GM23338 (cell line): ENCODE measurements at regions not wholly inside any gene's neighbourhood (a gene's known extent, or its start where the extent isn't known, plus 50 kb on each side); places are given as distances from the start of the nearest gene placed in this dataset.

Experiments used
- ATAC-seq: fragments of 200-7000 bp; cut with Tn5 transposase; 3 replicates; pipeline ENCODE4 v1.9.1; 2020
- DNase-seq: peaks from one replicate; pipeline ENCODE4 v3.0.0-alpha.2; 2015; ENCODE audit warnings: low spot score
- H2AFZ ChIP-seq: fragments of 200-600 bp; sonication (generic); 2 replicates; pipeline ENCODE4 v1.8.0; 2016; ENCODE audit warnings: antibody characterized with exemption, mild to moderate bottlenecking, moderate library complexity
- H3F3A ChIP-seq: fragments of 200-600 bp; sonication (generic); replicated peaks from 2 replicates; pipeline ENCODE4 v1.8.0; 2017; ENCODE audit warnings: antibody characterized with exemption, mixed run types, low read depth
- H3K27ac ChIP-seq: fragments of 200-600 bp; sonication (generic); 2 replicates; pipeline ENCODE4 v1.6.1; 2016; ENCODE audit warnings: low read depth
- H3K27me3 ChIP-seq: fragments of 200-600 bp; sonication (generic); 2 replicates; pipeline ENCODE4 v1.8.0; 2016; ENCODE audit warnings: mild to moderate bottlenecking, mixed run types, moderate library complexity; ENCODE audit not compliant: insufficient read depth
- H3K36me3 ChIP-seq: fragments of 200-600 bp; sonication (generic); 2 replicates; pipeline ENCODE4 v1.8.0; 2016; ENCODE audit warnings: mild to moderate bottlenecking; ENCODE audit not compliant: insufficient read depth
- H3K4me1 ChIP-seq: fragments of 200-600 bp; sonication (generic); 2 replicates; pipeline ENCODE4 v1.8.0; 2016; ENCODE audit warnings: mild to moderate bottlenecking, moderate library complexity; ENCODE audit not compliant: insufficient read depth
- H3K4me2 ChIP-seq: fragments of 200-600 bp; sonication (generic); 2 replicates; pipeline ENCODE4 v1.7.1; 2017; ENCODE audit warnings: mixed run types
- H3K4me3 ChIP-seq: fragments of 200-600 bp; sonication (generic); 2 replicates; pipeline ENCODE4 v1.6.1; 2016; ENCODE audit warnings: mixed run types
- H3K79me2 ChIP-seq: fragments of 200-600 bp; sonication (generic); replicated peaks from 2 replicates; pipeline ENCODE4 v1.8.0; 2017; ENCODE audit warnings: mild to moderate bottlenecking; ENCODE audit not compliant: insufficient read depth
- H3K9me2 ChIP-seq: fragments of 200-600 bp; sonication (generic); 2 replicates; pipeline ENCODE4 v1.8.0; 2017; ENCODE audit not compliant: insufficient read depth
- H4K20me1 ChIP-seq: fragments of 200-600 bp; sonication (generic); replicated peaks from 2 replicates; pipeline ENCODE4 v1.8.0; 2017; ENCODE audit warnings: mild to moderate bottlenecking; ENCODE audit not compliant: insufficient read depth
- H3K27ac Mint-ChIP-seq: 2 replicates; pipeline ENCODE4 v1.8.0; 2020; ENCODE audit warnings: inconsistent platforms, mild to moderate bottlenecking, moderate library complexity, mixed read lengths
- H3K27me3 Mint-ChIP-seq: 3 replicates; pipeline ENCODE4 v1.8.0; 2022; ENCODE audit warnings: low read depth, mild to moderate bottlenecking, moderate library complexity, mixed read lengths, inconsistent platforms; ENCODE audit not compliant: insufficient read depth, poor library complexity
- H3K36me3 Mint-ChIP-seq: 3 replicates; pipeline ENCODE4 v1.8.0; 2021; ENCODE audit warnings: low read depth, mild to moderate bottlenecking, inconsistent platforms, moderate library complexity, mixed read lengths
- H3K4me1 Mint-ChIP-seq: 3 replicates; pipeline ENCODE4 v1.8.0; 2020; ENCODE audit warnings: mild to moderate bottlenecking, inconsistent platforms, mixed read lengths
- H3K4me3 Mint-ChIP-seq: 3 replicates; pipeline ENCODE4 v1.8.0; 2021; ENCODE audit warnings: moderate library complexity, mild to moderate bottlenecking, inconsistent platforms, mixed read lengths
- H3K9me3 Mint-ChIP-seq: 3 replicates; pipeline ENCODE4 v1.8.0; 2020; ENCODE audit warnings: moderate library complexity, mild to moderate bottlenecking, inconsistent platforms, mixed read lengths
- CREB1 ChIP-seq: fragments of 250-450 bp; sonication (Bioruptor Pico); IDR thresholded peaks from 2 replicates; pipeline ENCODE4 v1.5.0; 2020; ENCODE audit warnings: low read depth, mild to moderate bottlenecking, moderate library complexity
- ETS1 ChIP-seq: IDR thresholded peaks from 2 replicates; pipeline ENCODE4 v1.6.1; 2016; ENCODE audit warnings: antibody characterized with exemption
- EZH2 ChIP-seq: fragments of 200-600 bp; sonication (generic); IDR thresholded peaks from one replicate; pipeline ENCODE4 v1.8.0; 2017; ENCODE audit warnings: antibody characterized with exemption, mild to moderate bottlenecking, low read depth; ENCODE audit not compliant: unreplicated experiment
- EZH2phosphoT487 ChIP-seq: fragments of 200-600 bp; sonication (generic); IDR thresholded peaks from one replicate; pipeline ENCODE4 v1.8.1; 2018; ENCODE audit warnings: antibody characterized with exemption; ENCODE audit not compliant: unreplicated experiment
- JUNB ChIP-seq: IDR thresholded peaks from one replicate; pipeline ENCODE4 v1.6.1; 2016; ENCODE audit warnings: antibody characterized with exemption; ENCODE audit not compliant: unreplicated experiment
- POLR2AphosphoS5 ChIP-seq: IDR thresholded peaks from 2 replicates; pipeline ENCODE4 v1.6.1; 2016; ENCODE audit warnings: antibody characterized with exemption, low read depth
- REST ChIP-seq: IDR thresholded peaks from one replicate; pipeline ENCODE4 v1.6.1; 2018; ENCODE audit warnings: antibody characterized with exemption; ENCODE audit not compliant: unreplicated experiment
- STAT1 ChIP-seq: IDR thresholded peaks from one replicate; pipeline ENCODE4 v1.6.1; 2016; ENCODE audit warnings: antibody characterized with exemption; ENCODE audit not compliant: unreplicated experiment
- ZNF114 ChIP-seq: fragments of 250-450 bp; sonication (Bioruptor Pico); IDR thresholded peaks from 2 replicates; pipeline ENCODE4 v1.5.0; 2020; ENCODE audit warnings: mild to moderate bottlenecking, moderate library complexity
- ZNF331 ChIP-seq: fragments of 250-450 bp; sonication (Bioruptor Pico); IDR thresholded peaks from 2 replicates; pipeline ENCODE4 v1.5.0; 2020; ENCODE audit warnings: low read depth, mild to moderate bottlenecking, moderate library complexity
- TF ChIP-seq, protein P1 (sequence below), 2 experiments: fragments of 200-600 bp in 1 of 2; sonication (generic) in 1 of 2; conservative IDR thresholded peaks; 2 replicates each; pipeline versions ENCODE4 v1.5.1 to v1.6.1; 2016 to 2017; ENCODE audit warnings: antibody characterized with exemption in 2 of 2, low read depth in 2 of 2, mild to moderate bottlenecking in 2 of 2, moderate library complexity in 1 of 2

- Mint-ChIP-seq H3K27me3 (peaks cover 7% of the 10 kb centered on the region), H3K4me1 (no peaks in the 10 kb centered on the region)
These were observed 253.7 kb downstream of the MYCN start for GRCh38 chr2:16194096-16194390.

DNA sequence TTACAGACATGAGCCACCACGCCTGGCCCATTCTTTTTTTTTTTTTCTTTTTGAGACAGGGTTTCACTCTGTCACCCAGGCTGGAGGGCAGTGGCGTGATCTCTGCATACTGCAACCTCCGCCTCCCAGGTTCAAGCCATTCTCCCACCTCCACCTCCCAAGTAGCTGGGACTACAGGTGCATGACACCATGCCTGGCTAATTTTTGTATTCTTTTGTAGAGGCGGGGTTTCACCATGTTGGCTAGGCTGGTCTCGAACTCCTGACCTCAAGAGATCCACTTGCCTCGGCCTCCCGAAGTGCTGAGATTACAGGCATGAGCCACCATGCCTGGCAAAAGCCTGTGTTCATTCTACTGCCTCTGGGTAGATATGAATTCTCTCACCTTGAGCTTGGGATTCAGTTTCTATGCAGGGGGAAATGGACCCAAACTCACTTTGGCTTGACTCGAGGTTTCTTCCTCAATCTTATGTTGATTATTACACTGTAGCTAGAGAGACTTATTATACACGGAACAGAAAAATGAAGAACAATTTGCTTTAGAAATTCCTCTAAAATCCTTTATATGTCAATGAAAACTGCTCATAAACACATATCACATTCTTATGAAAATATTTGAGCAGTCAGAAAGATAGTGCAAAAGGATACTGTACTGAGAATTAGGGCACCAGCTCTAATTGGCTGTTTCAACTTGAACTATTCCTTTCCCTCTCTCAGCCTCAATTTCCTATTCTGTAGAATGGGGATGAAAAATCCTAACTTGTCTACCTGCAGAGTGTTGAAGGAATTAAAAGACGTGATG lies 252.3 kb downstream of the MYCN start:
- no peaks in the 10 kb centered on the region; the same call in 2 of the 3 replicates for H3K9me3 Mint-ChIP-seq
- no peak overlapping the region for H3K4me2 ChIP-seq
- H3K4me1 ChIP-seq: no peaks in the 10 kb centered on the region
- 0 out of 2 replicates have a peak, but pooled peaks cover 5% of the 10 kb centered on the region for H3K36me3 ChIP-seq
- H3K27ac Mint-ChIP-seq: no peak overlapping the region
- no peak overlapping the region for H3K4me3 ChIP-seq
- H3K27me3 ChIP-seq: no peaks in the 10 kb centered on the region
- H3K27ac ChIP-seq: no peak overlapping the region
- peak overlapping the region; percentile 47; the same call in 1 of the 2 replicates for H2AFZ ChIP-seq
- no peaks in the 10 kb centered on the region for H3F3A ChIP-seq
- no peaks in the 10 kb centered on the region for H3K9me2 ChIP-seq
- ATAC-seq (no peak), DNase-seq (no peak)
- H3K36me3 Mint-ChIP-seq: no peaks in the 10 kb centered on the region
- no peaks in the 10 kb centered on the region for H4K20me1 ChIP-seq
- H3K27me3 Mint-ChIP-seq: peaks cover 7% of the 10 kb centered on the region
- peaks cover 5% of the 10 kb centered on the region for H3K4me1 Mint-ChIP-seq
- no peaks in the 10 kb centered on the region for H3K79me2 ChIP-seq
- H3K4me3 Mint-ChIP-seq: no peak overlapping the region
- TF ChIP-seq ZNF331 (CRISPR knock-in tag) (no peak), EZH2phosphoT487 (no peak), STAT1 (no peak), REST (no peak), ETS1 (no peak), EZH2 (no peak)
- TF ChIP-seq, protein P1, sequence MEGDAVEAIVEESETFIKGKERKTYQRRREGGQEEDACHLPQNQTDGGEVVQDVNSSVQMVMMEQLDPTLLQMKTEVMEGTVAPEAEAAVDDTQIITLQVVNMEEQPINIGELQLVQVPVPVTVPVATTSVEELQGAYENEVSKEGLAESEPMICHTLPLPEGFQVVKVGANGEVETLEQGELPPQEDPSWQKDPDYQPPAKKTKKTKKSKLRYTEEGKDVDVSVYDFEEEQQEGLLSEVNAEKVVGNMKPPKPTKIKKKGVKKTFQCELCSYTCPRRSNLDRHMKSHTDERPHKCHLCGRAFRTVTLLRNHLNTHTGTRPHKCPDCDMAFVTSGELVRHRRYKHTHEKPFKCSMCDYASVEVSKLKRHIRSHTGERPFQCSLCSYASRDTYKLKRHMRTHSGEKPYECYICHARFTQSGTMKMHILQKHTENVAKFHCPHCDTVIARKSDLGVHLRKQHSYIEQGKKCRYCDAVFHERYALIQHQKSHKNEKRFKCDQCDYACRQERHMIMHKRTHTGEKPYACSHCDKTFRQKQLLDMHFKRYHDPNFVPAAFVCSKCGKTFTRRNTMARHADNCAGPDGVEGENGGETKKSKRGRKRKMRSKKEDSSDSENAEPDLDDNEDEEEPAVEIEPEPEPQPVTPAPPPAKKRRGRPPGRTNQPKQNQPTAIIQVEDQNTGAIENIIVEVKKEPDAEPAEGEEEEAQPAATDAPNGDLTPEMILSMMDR (conservative IDR thresholded peaks at IDR 0.05; ENCODE audit: low read depth in 2 of 2): no peak

More at GRCh38 chr2:16194096-16194390, 253.7 kb downstream of the MYCN start:
- no peak for ATAC-seq
- no peaks in the 10 kb centered on the region for H3K36me3 Mint-ChIP-seq
- H3K36me3 ChIP-seq: 0 out of 2 replicates have a peak, but pooled peaks cover 5% of the 10 kb centered on the region
- no peaks in the 10 kb centered on the region for H3K27me3 ChIP-seq
- no peak overlapping the region for H3K4me3 ChIP-seq
- no peaks in the 10 kb centered on the region for H3K9me2 ChIP-seq
- H4K20me1 ChIP-seq: no peaks in the 10 kb centered on the region
- no peak overlapping the region for H3K4me3 Mint-ChIP-seq
- TF ChIP-seq CREB1 (CRISPR knock-in tag): no peak
- no peak for TF ChIP-seq ZNF331 (CRISPR knock-in tag)
- no peak for TF ChIP-seq ZNF114
- no peak for TF ChIP-seq EZH2
- no peak for TF ChIP-seq ETS1
- TF ChIP-seq JUNB: no peak
- TF ChIP-seq POLR2AphosphoS5: no peak
- no peaks in the 10 kb centered on the region for H3F3A ChIP-seq
- H3K79me2 ChIP-seq: no peaks in the 10 kb centered on the region
- H3K27ac Mint-ChIP-seq: no peak overlapping the region
- no peaks in the 10 kb centered on the region; the same call in 2 of the 3 replicates for H3K9me3 Mint-ChIP-seq
- H3K27ac ChIP-seq: no peak overlapping the region
- no peak overlapping the region for H2AFZ ChIP-seq
- no peak for DNase-seq
- H3K4me1 ChIP-seq: no peaks in the 10 kb centered on the region
- no peak overlapping the region for H3K4me2 ChIP-seq
